Smooth muscle cell (in vitro differentiated cells): ENCODE measurements at regions not wholly inside any gene's neighbourhood (a gene's known extent, or its start where the extent isn't known, plus 50 kb on each side); places are given as distances from the start of the nearest gene placed in this dataset.

Experiments used
- DNase-seq: peaks from one replicate; lab custom pipeline; 2025; ENCODE audit not compliant: unreplicated experiment; lab: John Stamatoyannopoulos, UW
- H2AFZ ChIP-seq: fragments of 200-600 bp; sonication (generic); 2 replicates; pipeline ENCODE4 v1.6.0; 2016; ENCODE audit warnings: antibody characterized with exemption, low read depth, mild to moderate bottlenecking
- H3F3A ChIP-seq: fragments of 200-600 bp; sonication (generic); 2 replicates; pipeline ENCODE4 v1.6.0; 2017; ENCODE audit warnings: antibody characterized with exemption, low read depth
- H3K27ac ChIP-seq: fragments of 200-600 bp; sonication (generic); 2 replicates; pipeline ENCODE4 v1.5.1; 2016; ENCODE audit warnings: low read depth, mild to moderate bottlenecking
- H3K27me3 ChIP-seq: fragments of 200-600 bp; sonication (generic); 2 replicates; pipeline ENCODE4 v1.6.1; 2016; ENCODE audit warnings: low read depth, mild to moderate bottlenecking
- H3K36me3 ChIP-seq: fragments of 200-600 bp; sonication (generic); 2 replicates; pipeline ENCODE4 v1.5.1; 2016; ENCODE audit warnings: low read depth
- H3K4me1 ChIP-seq: fragments of 200-600 bp; sonication (generic); 2 replicates; pipeline ENCODE4 v1.5.1; 2016; ENCODE audit warnings: low read depth
- H3K4me2 ChIP-seq: fragments of 200-600 bp; sonication (generic); 2 replicates; pipeline ENCODE4 v1.6.0; 2016; ENCODE audit warnings: mild to moderate bottlenecking
- H3K4me3 ChIP-seq: fragments of 200-600 bp; sonication (generic); 2 replicates; pipeline ENCODE4 v1.5.1; 2016; ENCODE audit warnings: mild to moderate bottlenecking
- H3K79me2 ChIP-seq: fragments of 200-600 bp; sonication (generic); 2 replicates; pipeline ENCODE4 v1.6.0; 2016; ENCODE audit warnings: low read depth, mild to moderate bottlenecking
- H3K9ac ChIP-seq: fragments of 200-600 bp; sonication (generic); 2 replicates; pipeline ENCODE4 v1.6.0; 2016; ENCODE audit warnings: low read depth
- H3K9me3 ChIP-seq: fragments of 200-600 bp; sonication (generic); replicated peaks from 2 replicates; pipeline ENCODE4 v1.5.1; 2016; ENCODE audit warnings: low read depth
- H4K20me1 ChIP-seq: fragments of 200-600 bp; sonication (generic); 2 replicates; pipeline ENCODE4 v1.6.0; 2016; ENCODE audit warnings: low read depth
- CTCF ChIP-seq: fragments of 200-600 bp; sonication (generic); IDR thresholded peaks from 2 replicates; pipeline ENCODE4 v1.5.1; 2017; ENCODE audit warnings: borderline replicate concordance, mild to moderate bottlenecking, antibody characterized with exemption; ENCODE audit not compliant: insufficient read depth, poor library complexity, severe bottlenecking
- WGBS: methylation state at CpG from one replicate; pipeline ENCODE4 v1.1.7; 2016; ENCODE audit warnings: low lambda C conversion rate; 5-methylcytosine and 5-hydroxymethylcytosine counted together

GRCh38 chr5:32842813-32843530 lies 131.9 kb downstream of the NPR3 start:
- H3K79me2 ChIP-seq = no peaks in the 10 kb centered on the region
- no peak overlapping the region for H2AFZ ChIP-seq
- H3K27ac ChIP-seq = no peak overlapping the region
- H4K20me1 ChIP-seq = no peaks in the 10 kb centered on the region
- no peaks in the 10 kb centered on the region for H3F3A ChIP-seq
- H3K9me3 ChIP-seq = no peaks in the 10 kb centered on the region
- no peaks in the 10 kb centered on the region for H3K4me1 ChIP-seq
- H3K27me3 ChIP-seq = peaks cover 11% of the 10 kb centered on the region
- TF ChIP-seq CTCF = no peak
- DNase-seq = no peak
- no peaks in the 10 kb centered on the region for H3K36me3 ChIP-seq
- 68% methylated on average over 8 of the region's 8 CpGs for WGBS
- no peak overlapping the region for H3K4me3 ChIP-seq
- H3K9ac ChIP-seq = no peak overlapping the region
- H3K4me2 ChIP-seq = no peak overlapping the region

- Histone ChIP-seq H3K27me3 (peaks cover 11% of the 10 kb centered on the region), H3K4me1 (no peaks in the 10 kb centered on the region), H4K20me1 (no peaks in the 10 kb centered on the region), H3K9me3 (no peaks in the 10 kb centered on the region), H3K27ac (no peak overlapping the region), H3K9ac (no peak overlapping the region), H3K79me2 (no peaks in the 10 kb centered on the region), H2AFZ (no peak overlapping the region), H3K4me2 (no peak overlapping the region), H3F3A (no peaks in the 10 kb centered on the region), H3K4me3 (no peak overlapping the region), H3K36me3 (no peaks in the 10 kb centered on the region)
- TF ChIP-seq CTCF = no peak
- 94% methylated on average over 3 of the region's 3 CpGs for WGBS
- DNase-seq = no peak
Observed at GRCh38 chr5:32843531-32843895, 132.4 kb downstream of the NPR3 start.

- 90% methylated on average over 3 of the region's 3 CpGs for WGBS
- H3K27ac ChIP-seq = no peak overlapping the region
- H3K9me3 ChIP-seq = no peaks in the 10 kb centered on the region
- H2AFZ ChIP-seq = no peak overlapping the region
- no peaks in the 10 kb centered on the region for H3F3A ChIP-seq
- H3K4me1 ChIP-seq = no peaks in the 10 kb centered on the region
- H3K27me3 ChIP-seq = peaks cover 11% of the 10 kb centered on the region
- no peaks in the 10 kb centered on the region for H3K79me2 ChIP-seq
- no peak for TF ChIP-seq CTCF
- H3K36me3 ChIP-seq = no peaks in the 10 kb centered on the region
- no peak overlapping the region for H3K4me2 ChIP-seq
- no peaks in the 10 kb centered on the region for H4K20me1 ChIP-seq
- H3K9ac ChIP-seq = no peak overlapping the region
- DNase-seq = no peak
- H3K4me3 ChIP-seq = no peak overlapping the region
Observed at GRCh38 chr5:32845171-32845570, 134.1 kb downstream of the NPR3 start.

GRCh38 chr5:32848120-32848519 lies 137.0 kb downstream of the NPR3 start:
- H4K20me1 ChIP-seq = no peaks in the 10 kb centered on the region
- no peak overlapping the region for H3K9ac ChIP-seq
- TF ChIP-seq CTCF = no peak
- H2AFZ ChIP-seq = no peak overlapping the region
- H3F3A ChIP-seq = no peaks in the 10 kb centered on the region
- no peak overlapping the region for H3K4me3 ChIP-seq
- H3K4me2 ChIP-seq = no peak overlapping the region
- peaks cover 11% of the 10 kb centered on the region for H3K27me3 ChIP-seq
- no peak overlapping the region for H3K27ac ChIP-seq
- no peaks in the 10 kb centered on the region for H3K36me3 ChIP-seq
- DNase-seq = no peak
- no peaks in the 10 kb centered on the region for H3K79me2 ChIP-seq
- H3K4me1 ChIP-seq = peaks cover 12% of the 10 kb centered on the region
- H3K9me3 ChIP-seq = no peaks in the 10 kb centered on the region
